ENCODE measurements at regions not wholly inside any gene's neighbourhood (a gene's known extent, or its start where the extent isn't known, plus 50 kb on each side); places are given as distances from the start of the nearest gene placed in this dataset.

DNA sequence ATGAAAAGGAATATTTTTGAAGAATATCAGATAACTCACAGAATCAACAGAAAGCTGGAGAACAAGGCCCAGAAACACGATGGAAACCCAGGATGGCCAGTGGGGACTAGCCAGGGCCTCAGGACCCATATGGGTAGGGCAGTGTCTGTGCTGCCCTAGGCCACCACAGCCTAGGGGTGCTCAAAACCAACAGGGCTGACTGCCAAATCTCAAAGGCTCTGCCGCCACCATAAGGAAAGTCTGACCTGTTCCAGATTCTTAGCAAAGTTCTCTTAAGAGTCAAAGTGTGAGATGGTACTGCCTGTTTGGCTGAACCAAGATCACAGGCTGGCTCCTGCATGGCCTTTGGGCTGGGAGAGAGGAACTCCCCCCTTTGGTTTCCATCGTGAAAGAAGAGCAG lies 164.7 kb upstream of the CTTNBP2NL start:
- DNase-seq = no peak

DNA sequence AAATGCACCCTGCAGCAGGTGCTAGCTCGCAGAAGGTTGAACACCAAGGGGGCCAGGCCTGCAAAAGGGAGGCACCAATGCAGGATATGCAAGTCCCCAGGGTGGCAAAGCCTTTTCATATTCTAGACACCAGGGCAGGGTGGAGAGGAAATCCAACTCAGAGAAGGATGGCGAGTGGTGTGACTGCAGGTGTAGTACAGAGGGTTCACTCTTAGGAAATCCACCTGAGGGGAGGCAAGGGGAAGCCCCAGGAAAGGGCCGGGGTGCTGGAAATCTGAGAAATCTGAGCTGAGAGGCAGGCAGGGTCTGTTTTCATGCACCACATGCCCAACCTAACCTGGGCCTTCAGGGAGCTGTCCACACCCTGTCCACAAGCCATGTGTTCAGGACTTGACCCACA lies 163.2 kb upstream of the CTTNBP2NL start:
- no peak for DNase-seq

DNA sequence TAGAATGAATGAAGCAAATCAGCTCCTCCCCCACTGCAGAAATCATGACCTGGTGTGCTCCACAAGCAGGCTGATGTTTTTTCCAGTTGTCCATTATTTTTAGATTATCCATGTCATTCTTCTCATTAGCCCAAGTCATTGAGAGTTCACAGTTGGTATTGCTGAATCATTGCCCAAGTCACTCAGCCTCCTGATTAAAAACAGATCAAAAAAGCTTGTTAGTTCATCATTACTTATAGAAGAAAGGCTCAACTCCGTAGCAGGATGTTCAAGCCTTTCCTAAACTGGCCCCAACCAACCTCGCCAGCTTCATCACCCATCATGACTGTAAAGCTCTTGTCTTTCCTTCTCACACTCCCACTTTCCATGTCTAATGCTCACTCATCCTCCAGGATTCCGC lies 161.3 kb upstream of the CTTNBP2NL start:
- no peak for DNase-seq

DNA sequence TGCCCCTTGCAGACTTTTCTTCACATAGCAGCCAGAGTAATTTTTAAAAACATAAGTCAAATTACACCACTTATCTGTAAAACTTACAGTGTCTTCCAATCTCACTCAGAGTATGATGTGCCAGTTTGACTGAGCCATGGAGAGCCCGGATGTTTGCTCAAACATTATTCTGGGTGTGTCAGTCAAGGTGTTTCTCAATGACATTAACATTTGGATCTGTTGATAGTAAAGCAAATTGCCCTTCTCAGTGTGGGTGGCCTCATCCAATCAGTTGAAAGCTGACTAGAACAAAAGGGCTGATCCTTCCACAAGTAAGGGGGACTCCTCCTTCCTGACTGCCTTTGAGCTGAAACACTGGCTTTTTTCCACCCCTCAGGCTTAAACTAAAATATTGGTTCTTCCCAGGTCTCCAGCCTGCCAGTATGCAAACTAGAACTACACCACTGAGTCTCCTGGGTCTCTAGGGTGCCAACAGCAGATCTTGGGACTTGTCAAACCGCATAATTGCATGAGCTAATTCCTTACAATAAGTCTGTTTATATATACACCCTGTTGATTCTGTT lies 157.9 kb upstream of the CTTNBP2NL start:
- no peak for DNase-seq

DNA sequence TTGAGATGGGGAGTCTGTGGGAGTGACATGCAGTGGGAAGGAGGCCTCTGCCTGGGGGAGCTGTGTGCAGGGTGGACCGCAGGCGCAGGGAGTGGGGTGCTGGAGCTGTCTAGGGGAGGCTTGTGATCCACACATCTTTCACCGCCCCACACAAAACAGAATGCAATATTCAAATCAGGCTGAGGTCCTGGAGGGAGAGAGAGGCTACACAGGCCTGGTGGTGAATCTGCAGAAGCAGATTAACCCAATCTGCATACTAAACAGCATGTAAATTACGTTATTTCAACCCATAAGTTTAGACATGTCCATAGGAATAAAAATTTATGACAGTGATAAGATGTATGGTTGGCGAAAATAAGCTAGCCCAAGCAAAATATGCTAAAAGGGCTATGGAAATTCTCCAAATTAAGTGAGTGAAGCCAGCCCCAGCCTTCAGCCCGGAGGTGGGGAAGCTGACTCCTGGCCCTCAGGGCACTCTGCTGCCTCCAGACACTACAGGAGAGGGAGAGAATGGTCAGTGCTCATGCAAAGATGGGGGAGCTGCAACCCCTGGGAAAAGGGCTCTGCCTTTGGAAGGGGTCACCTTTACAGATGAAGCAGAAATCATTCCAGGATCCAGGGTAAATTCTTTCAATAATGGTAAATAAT lies 156.2 kb upstream of the CTTNBP2NL start:
- no peak for DNase-seq

DNA sequence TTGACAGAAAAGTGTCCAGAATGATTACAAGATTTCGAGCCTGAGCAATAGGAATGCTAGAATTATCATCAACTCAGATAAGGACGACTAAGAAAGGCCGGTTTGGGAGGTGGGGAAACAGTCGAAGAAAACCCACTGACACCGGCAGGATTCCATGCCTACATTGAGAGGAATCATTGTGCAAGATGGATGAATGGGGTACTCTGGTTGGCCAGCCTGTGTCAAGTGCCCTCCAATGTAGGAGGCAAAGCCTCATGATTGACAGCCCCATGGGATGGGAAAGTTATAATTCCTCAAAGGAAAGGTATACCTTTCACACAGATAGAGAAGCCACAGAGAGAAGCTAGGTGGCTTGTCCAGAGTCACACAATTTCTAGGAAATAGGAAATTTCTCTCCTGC lies 153.5 kb upstream of the CTTNBP2NL start:
- no peak for DNase-seq

DNA sequence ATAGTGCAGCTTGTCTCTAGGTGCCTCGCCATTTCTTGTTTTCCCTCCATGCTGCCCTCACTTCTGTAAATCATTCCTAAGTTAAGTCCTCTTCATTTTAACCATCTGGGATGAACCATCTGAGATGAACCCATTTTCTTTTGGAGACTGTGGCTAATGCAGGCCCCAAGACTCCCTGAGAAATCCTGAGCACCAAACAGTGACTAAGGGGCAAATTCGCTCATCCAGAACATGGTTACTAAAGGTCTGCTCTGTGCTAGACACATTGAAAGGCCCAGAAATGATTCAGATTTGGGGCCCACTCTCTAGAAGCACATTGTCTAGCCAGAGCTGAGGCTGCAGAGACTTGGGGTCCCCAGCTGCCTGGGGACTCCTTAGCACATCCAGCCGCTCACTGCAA lies 151.9 kb upstream of the CTTNBP2NL start:
- DNase-seq = no peak

DNA sequence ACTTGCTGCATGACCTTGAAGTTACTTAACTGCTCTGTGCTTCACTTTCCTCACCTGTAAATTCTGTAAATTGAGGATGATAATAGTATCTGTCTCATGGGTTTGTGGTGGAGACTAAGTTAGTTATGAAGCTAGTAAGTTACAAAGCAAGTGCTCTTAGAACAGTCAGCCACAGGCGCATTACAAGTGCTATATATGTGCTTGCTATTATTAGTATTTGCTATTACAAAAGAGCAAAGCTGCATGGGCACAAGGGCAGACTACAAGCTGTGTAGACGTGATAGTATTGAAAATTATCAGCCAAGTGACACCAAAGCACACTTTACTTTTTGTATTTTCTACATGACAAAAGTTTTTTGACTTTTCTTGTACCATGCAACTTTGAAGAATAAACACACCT lies 150.9 kb upstream of the CTTNBP2NL start:
- no peak for DNase-seq

DNA sequence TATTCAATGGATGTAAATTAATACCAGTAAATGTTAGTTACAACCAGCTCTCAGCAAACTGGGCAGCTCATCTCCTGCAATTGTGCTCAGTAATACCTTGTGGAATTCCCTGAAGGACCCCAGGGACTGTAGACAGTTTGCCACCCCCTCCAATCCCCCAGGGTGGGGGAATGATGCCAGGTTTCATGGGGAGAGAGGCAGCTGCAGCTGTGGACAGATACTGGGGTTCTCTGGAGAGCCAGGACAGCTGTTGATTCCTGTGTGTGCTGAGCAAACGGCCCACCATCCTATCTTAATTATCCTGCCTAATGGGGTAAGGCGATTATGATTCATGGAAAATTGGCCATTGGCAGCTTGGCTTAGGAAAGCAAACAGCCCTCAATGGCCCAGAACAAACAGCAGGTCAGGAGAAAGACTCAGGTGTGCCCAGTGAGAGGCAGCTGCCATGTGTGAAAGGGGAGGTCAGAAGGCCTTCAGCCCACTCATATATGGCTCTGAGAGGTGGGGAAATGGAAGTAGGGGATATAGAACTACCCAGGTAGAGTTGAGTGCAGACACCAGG lies 148.9 kb upstream of the CTTNBP2NL start:
- DNase-seq = no peak

DNA sequence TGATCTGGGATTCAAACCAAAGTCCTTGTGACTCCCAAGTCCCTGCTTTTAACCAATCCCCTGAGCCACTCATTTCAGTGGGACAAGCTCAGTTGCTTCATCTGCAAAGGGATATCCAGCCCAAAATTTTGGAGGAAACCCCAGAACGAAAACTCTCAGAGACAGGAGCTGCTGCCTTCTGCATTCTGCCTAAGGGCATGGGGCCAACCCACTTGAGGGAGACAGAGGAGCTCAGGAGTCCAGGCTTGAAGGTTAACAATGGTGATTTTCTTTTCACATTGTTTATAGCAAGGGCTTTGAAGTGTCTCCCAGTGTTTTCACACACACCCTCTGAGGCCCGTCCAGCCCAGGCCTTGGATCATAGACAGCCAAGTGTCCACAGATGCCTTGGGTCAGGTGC lies 148.1 kb upstream of the CTTNBP2NL start:
- DNase-seq = no peak

DNA sequence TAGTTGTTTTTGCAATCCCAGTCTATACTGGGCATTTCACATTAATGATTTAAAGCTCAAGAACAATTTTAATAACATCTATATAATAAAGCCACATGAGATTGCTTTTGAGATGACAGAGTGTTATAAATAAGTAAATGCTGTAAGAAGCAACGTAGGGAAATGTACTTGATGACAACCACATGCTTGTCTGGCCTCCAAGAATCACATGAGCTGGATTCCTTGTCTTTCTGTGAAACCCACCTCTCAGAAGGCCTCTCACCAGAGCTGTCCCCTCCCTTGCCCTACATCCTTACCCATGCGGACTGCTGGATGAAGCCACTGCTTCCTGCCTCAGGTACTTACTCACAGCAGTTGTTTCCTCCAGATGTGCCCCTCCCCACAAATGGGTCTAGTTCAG lies 145.1 kb upstream of the CTTNBP2NL start:
- peak; percentile 48 for DNase-seq

DNA sequence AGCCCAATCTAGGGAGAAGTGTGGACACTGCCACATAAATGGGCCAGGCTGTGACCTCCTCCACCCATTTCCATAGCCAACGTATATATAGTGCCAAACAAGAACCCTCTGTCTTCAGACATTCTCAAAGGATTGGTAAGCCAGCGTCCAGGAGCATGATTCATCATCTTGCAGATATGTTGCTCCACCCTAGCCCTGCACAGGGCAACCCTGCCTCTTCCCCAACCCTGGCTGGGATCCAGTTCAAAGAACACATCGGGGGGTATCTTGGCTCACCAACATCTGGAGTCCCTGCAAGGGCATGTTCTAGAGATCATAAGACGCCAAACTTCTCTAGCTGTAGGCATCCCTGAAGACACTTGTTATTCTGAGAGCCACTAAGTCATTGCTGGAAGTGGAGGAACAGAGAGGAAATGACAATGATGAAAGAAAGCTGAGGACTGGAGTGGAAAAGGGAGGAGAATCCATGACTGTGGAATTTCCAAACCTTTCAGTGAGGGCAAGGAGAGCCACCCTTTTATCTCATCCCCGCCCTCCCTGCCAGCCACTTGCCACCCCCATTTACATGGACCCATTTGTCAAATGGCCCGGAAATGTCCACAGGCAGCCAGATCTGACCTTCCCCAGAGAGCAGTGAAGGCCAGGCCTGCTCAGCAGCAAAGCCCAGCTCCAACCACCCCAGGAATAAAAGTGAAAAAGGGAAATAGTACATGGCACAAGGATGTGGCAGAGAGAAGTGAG lies 144.1 kb upstream of the CTTNBP2NL start:
- DNase-seq = peak; percentile 89

DNA sequence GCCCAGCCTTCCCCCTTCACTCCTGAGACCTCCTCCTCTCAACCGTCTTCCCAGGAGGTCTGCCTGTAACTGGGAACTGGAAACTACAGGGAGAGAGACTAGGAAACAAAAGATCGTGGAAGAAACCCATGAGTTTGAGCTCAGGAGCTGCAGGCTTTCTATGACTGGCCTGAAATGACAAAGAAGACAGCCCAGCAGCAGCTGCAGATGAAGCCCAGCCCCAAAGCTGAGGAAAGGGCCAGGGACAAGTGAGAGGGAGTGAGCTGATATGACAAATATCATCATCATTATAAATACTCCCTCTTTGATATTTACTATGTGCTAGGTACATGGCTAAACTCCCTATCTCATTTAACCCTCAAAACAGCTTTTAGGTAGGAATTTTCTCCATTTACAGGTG lies 142.6 kb upstream of the CTTNBP2NL start:
- DNase-seq = no peak

DNA sequence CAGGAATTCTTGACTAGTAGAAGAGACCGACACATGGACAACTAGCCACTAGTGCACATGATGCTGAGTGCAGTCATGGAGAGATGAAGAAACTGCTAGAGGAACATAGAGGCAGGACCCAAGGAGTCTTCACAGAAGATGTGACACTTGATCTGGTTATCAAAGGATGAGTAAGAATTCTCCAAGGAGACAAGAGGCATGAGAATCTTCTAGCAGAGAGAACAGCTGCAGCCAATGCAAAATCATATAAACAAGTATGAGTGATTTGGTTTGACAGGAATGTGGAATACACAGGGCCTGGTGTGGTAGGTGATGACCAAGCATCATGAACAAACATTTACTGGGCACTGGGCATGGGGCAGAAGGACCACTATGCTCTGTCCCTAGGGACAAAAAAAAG lies 140.9 kb upstream of the CTTNBP2NL start:
- peak; percentile 49 for DNase-seq

DNA sequence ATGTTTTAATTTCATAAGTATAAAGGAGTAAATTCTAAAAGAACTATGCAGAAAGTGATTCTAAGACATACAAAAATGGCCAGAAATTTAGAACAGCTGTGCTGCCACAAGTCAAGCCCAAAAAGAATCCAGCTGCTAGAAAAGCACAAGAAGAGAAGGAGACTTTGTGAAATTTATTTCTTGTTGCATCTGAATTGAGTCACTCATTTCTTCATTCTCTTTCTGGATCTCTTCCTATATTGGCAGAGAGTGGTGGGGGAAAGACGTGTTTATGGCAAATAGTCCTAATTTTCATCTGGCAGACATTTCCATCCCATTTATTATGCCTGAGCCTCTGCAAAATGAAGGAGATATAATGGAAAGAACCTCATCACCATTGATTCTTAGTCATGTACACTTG lies 139.6 kb upstream of the CTTNBP2NL start:
- no peak for DNase-seq

DNA sequence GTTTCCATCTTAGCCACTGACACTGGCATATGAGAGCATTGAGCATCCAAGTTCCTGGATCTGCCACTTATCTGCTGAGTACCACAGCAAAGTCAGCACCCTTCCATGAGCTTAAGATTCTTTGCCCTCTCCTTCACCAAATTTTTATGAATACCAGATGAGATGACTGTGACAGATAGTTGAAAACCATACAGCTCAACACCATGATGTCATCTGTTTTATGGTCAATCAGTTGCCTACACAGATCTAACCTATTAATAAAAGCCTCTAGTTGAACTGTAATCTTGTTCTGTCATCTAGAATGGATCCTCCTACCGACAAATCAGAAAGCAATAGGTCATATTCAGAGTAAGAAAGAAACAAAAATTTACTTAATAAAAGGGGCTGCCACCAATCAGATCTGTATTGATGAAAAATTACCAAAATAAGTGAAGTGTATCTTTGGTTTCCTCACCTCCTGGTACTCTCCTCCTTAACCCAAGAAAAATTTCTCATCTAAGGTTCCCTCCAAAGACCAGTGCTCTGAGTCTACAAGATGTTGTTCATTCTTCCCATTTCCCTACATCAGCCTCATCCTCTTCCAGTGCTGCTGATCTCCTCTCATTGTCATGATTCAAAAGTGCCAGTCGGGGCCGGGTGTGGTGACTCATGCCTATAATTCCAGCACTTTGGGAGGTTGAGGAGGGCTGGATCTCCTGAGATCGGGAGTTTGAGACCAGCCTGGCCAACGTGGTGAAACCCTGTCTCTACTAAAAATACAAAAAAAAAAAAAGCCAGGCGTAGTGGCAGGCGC lies 138.8 kb upstream of the CTTNBP2NL start:
- no peak for DNase-seq

DNA sequence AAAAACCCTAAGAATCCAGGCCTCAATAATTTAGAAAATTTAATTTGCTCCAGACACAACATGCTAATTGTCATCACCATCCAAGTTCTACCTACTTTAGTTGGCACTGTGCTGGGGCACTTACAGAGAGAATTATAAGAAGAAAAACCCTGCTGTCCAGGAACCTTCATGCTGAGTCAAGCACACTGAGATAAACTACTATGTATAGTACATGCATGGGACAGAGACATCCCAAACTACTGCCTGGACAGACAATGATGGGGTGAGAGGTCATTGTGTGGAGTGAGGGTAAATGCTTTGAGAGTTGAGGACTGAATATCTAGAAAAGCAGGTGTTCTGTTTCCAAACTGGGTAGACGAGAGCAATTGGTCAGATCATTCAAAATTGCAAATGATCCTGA lies 135.3 kb upstream of the CTTNBP2NL start:
- DNase-seq = no peak

DNA sequence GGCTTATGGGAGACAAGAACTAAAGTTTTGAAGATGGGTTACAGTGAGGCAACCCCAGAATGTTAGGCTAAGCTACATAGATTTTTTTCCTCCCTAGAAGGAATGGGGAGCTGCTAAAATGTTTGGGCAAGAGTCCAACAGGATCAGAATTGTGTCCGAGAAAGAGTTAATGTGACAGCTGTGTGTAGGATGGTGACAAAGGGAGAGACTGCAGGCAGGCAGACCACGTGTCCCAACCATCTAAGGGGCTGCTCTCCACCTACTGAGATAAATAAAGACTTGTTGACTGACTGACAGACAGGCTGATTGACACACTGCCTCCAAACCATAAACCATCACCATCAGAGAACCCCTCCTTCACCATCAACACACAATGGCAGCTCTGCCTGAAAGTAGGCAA lies 133.7 kb upstream of the CTTNBP2NL start:
- no peak for DNase-seq

DNA sequence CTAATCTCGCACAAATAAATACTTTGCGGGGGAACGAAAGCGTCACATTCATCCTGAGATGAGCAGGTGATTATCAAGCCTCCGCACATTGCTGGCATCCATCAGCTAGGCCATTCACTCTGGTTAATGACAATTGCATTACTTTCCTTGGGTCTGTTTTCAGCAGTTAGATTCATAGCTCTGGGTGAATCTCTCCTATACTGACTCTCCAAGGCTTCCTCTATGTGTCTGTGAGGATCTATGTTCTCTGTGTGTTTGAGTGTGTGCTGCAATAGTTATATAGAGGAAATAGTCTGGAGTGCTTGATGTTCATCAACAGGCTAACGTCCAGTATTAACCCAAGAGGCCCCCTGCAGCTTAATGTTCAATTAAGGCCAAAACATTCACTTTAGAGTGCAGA lies 133.0 kb upstream of the CTTNBP2NL start:
- DNase-seq = no peak

DNA sequence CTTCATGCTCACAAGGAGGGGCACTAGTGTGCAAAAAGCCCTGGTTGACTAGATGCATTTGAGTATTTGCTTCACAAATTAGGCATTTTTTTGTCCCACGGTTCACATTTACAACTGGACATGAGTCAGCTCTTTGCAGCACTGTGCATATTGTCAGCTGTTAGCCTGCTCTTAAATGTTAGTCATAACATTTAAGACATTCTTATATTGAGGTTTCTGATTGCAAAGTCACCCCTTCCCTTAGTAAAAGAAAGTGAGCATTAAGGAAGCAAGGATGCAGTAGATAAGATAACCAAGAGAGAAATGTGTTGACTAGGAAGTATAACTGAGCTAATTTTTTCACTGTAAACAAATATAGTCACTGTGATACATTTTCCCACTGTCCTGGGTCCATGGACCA lies 132.6 kb upstream of the CTTNBP2NL start:
- peak; percentile 54 for DNase-seq

DNA sequence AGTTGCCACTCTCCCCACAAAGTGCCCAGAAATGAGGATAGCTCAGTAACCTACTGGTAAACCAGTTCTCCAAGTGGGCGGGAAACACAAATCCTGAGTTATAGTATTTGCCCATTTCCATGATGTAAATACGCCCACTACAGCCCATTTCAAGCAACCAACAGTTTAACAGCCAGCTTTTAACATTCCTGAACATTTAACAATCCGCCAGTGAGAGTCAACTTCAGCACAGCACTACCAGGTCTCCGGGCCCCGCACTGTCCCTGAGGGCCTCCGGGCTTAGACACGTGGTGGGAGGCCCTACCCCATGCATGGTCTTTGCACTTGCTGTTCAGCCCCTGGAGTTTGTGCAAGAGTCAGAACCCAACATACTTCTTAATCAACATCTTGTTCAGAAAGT lies 132.0 kb upstream of the CTTNBP2NL start:
- no peak for DNase-seq

DNA sequence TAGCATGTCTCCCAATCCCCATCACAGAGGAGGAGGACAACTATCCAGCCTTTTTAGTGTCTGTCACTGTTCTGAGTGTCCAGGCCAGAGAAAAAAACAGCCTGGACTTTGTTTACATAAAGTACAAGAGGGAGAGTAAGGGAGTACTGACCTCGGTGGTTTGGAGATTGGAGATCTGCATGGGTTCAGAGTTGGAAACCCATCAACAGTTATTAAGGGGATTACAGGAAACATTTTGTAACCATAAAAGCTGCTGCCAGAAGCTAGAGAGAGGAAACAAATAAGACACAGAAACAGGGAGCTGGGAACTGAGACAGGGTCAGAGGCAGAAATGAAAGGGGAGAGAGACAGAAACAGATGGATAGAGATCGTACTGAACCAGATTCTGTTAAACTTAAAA lies 131.5 kb upstream of the CTTNBP2NL start:
- no peak for DNase-seq

DNA sequence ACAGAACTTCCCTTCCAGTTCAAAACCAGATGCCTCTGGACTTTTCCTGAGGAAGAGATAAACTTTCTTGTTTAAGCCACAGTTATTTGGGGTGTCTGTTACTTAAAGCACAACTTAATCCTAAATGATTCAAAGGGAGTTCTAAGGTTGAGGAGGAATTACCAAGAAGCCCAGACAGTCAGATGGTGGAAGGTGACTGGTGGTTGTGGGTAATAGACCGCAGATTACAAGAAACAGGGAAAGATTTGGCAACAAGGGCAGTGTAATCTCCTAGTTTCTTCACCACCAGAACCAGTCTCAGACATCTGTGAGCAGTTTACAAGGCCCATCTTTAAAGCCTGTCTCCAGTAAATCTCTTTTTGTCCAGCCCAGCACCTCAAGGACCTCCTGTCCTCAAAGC lies 130.1 kb upstream of the CTTNBP2NL start:
- no peak for DNase-seq
